ENCODE measurements at regions not wholly inside any gene's neighbourhood (a gene's known extent, or its start where the extent isn't known, plus 50 kb on each side); places are given as distances from the start of the nearest gene placed in this dataset.
A peak's percentile ranks its signal among the peaks of the same experiment; 100 is the strongest.

DNA sequence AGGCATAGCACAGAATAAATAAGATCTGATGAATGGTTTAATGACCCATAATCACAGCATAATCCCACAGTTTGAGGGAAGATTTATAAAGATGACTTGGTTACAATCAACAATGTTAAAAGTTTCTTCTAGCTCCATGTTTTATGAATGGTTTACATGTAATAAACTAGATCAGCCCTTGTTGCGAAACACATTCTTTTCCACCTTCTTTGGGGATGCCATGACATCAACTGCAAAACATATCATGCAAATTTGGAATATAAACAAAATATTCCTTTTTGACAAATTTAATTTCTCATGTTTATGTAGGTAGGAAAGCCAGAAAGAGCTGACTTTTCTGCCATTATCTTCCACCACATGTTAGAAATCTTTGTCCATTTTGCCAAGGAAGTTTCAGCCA lies 979.5 kb downstream of the MAT2B start:
- H3K9me3 ChIP-seq: no peaks in the 10 kb centered on the region
- no peak overlapping the region for H3K4me3 ChIP-seq (ENCODE audit: low read depth, low read length)
- TF ChIP-seq, protein P1, sequence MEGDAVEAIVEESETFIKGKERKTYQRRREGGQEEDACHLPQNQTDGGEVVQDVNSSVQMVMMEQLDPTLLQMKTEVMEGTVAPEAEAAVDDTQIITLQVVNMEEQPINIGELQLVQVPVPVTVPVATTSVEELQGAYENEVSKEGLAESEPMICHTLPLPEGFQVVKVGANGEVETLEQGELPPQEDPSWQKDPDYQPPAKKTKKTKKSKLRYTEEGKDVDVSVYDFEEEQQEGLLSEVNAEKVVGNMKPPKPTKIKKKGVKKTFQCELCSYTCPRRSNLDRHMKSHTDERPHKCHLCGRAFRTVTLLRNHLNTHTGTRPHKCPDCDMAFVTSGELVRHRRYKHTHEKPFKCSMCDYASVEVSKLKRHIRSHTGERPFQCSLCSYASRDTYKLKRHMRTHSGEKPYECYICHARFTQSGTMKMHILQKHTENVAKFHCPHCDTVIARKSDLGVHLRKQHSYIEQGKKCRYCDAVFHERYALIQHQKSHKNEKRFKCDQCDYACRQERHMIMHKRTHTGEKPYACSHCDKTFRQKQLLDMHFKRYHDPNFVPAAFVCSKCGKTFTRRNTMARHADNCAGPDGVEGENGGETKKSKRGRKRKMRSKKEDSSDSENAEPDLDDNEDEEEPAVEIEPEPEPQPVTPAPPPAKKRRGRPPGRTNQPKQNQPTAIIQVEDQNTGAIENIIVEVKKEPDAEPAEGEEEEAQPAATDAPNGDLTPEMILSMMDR (IDR thresholded peaks at IDR 0.05; ENCODE audit: low read depth, low read length): no peak
- DNase-seq: no peak
- H3K27me3 ChIP-seq: no peaks in the 10 kb centered on the region
- H3K4me1 ChIP-seq: no peaks in the 10 kb centered on the region
- H3K36me3 ChIP-seq: no peaks in the 10 kb centered on the region

DNA sequence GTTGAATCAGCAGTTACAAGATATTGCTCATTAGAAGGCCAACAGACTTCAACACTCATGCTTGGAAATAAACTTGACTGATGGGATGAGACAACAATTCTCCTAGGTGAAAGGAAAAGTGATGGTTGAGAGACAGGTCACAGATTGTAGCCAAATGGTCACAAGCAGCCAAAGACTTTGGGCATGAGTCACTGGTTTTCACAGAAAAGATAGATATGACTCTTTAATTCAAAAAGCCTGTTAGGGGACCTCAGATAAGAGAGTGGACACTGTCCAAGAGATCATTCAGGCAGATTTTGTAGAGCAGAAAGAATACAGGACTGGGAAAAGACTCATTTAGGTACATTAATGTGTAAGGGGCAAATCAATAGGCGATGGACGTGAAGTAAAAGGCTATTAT lies 982.5 kb downstream of the MAT2B start:
- TF ChIP-seq, protein P1 (IDR thresholded peaks at IDR 0.05; ENCODE audit: low read depth, low read length): no peak
- Histone ChIP-seq H3K4me1 (no peaks in the 10 kb centered on the region), H3K4me3 (ENCODE audit: low read depth, low read length) (no peak overlapping the region), H3K36me3 (no peaks in the 10 kb centered on the region), H3K27me3 (no peaks in the 10 kb centered on the region), H3K9me3 (no peaks in the 10 kb centered on the region)
- no peak for DNase-seq

DNA sequence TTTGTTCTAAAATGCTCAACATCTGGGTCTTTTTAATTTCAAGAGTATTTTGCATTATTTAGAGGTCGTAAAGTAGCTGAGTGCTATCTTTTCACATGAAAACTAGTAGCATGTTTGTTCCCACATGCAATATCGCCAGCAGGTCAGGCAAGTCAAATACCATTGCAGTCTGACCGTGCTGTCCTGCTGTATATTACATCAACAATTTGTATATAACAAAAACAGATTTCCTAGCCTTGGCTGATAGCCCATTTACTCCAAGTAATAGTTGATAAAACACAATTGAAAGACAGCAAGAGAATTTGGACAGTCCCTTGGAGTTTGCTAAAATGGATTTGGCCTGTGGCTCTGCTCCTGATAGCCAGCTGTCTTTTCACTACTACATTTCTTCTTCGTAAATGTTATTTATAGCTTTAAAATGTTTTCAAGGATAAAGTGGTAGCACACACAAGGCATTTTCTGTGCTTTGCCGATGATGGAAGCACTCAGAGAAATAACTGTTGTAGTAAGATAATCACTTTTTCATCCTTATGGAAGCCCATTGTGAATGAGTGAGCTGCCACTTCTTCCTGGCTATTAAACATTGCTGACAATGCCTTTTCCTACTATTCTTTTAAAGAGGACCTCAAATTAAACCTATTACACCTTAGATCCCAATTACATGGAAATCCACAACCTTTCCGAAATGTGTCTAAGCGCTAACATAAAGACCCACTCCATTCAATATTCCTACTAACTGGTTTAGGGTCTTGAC lies 992.1 kb downstream of the MAT2B start:
- peaks cover 19% of the 10 kb centered on the region for H3K4me1 ChIP-seq
- TF ChIP-seq, protein P1 (IDR thresholded peaks at IDR 0.05; ENCODE audit: low read depth, low read length): no peak
- peak; percentile 24 for DNase-seq

DNA sequence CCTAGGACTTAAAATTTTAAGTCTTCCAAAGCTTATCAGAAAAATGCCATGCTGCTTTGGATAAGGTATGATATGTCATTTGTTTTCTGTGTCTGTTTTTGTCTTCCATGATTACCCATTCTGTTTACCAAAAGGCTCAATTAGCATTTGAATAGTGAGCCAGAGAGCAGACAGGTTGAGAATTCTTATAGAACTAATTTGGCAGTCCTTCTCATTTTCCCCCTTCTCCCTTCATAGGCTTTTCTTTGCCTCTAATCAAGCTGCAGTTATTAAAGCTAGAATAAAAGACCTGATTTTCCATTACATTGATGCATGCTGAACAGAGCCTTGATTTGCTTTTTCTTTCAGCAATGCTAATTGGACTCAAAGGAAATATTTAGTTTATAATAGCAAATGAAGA lies 993.0 kb downstream of the MAT2B start:
- TF ChIP-seq, protein P1 (IDR thresholded peaks at IDR 0.05; ENCODE audit: low read depth, low read length): no peak
- peaks cover 19% of the 10 kb centered on the region for H3K4me1 ChIP-seq
- DNase-seq: no peak

More for the DNA sequence above, 992.1 kb downstream of the MAT2B start:
- H3K36me3 ChIP-seq: no peaks in the 10 kb centered on the region
- no peaks in the 10 kb centered on the region for H3K27me3 ChIP-seq
- H3K4me3 ChIP-seq (ENCODE audit: low read depth, low read length): no peak overlapping the region
- no peaks in the 10 kb centered on the region for H3K9me3 ChIP-seq

DNA sequence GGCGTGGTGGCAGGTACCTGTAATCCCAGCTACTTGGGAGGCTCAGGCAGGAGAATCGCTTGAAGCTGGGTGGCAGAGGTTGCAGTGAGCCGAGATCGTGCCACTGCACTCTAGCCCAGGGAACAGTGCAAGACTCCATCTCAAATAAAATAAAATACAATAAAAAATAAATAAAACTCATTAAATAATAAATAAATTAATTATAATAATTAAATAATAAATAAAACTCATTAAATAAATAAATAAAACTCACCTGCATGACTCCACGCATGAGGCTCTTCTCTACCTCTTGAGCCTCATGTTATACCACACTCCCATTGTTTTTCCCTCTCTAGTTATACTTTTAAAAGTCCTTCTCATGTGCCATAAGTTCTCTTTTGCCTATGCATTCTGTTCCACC lies 995.4 kb downstream of the MAT2B start:
- TF ChIP-seq, protein P1 (IDR thresholded peaks at IDR 0.05; ENCODE audit: low read depth, low read length): no peak
- no peaks in the 10 kb centered on the region for H3K9me3 ChIP-seq

More for the DNA sequence above, 993.0 kb downstream of the MAT2B start:
- Histone ChIP-seq H3K9me3 (no peaks in the 10 kb centered on the region), H3K27me3 (no peaks in the 10 kb centered on the region), H3K4me3 (ENCODE audit: low read depth, low read length) (no peak overlapping the region), H3K36me3 (no peaks in the 10 kb centered on the region)

DNA sequence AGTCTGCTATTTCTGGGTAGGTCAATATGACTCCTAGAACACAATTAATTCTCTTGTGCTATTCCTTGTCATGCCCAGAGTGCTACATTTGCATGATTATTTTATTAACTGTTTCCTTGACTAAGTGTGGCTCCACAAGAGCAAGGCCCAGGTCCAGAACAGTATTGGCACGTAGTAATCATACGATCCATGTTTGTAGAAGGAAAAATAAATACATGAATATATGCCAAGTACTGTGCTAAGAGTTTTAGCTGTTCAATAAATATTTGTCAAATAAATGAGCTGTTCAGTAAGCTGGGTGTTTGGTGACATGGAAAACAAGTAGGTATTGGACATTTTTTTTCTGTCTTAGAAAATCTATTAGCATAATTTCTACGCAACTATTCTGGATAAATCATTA lies 995.9 kb downstream of the MAT2B start:
- no peaks in the 10 kb centered on the region for H3K9me3 ChIP-seq
- no peak for DNase-seq
- TF ChIP-seq, protein P1 (IDR thresholded peaks at IDR 0.05; ENCODE audit: low read depth, low read length): no peak
- no peaks in the 10 kb centered on the region for H3K27me3 ChIP-seq
- no peaks in the 10 kb centered on the region for H3K36me3 ChIP-seq
- no peak overlapping the region for H3K4me3 ChIP-seq (ENCODE audit: low read depth, low read length)
- H3K4me1 ChIP-seq: peaks cover 34% of the 10 kb centered on the region

More for the DNA sequence above, 995.4 kb downstream of the MAT2B start:
- DNase-seq: no peak
- no peaks in the 10 kb centered on the region for H3K27me3 ChIP-seq
- no peaks in the 10 kb centered on the region for H3K36me3 ChIP-seq
- H3K4me1 ChIP-seq: peaks cover 34% of the 10 kb centered on the region
- H3K4me3 ChIP-seq (ENCODE audit: low read depth, low read length): no peak overlapping the region

All from BE2C (cell line).